K562 (cell line): ENCODE measurements at regions not wholly inside any gene's neighbourhood (a gene's known extent, or its start where the extent isn't known, plus 50 kb on each side); places are given as distances from the start of the nearest gene placed in this dataset.

Experiments
- ATF2 ChIP-seq: sonication (generic); formaldehyde crosslinking; IDR thresholded peaks from 2 replicates; pipeline ENCODE4 v1.8.1; 2022; ENCODE audit warnings: missing genetic modification reagents
- BRCA1 ChIP-seq, 2 experiments: fragments of 450-650 bp in 1 of 2; sonication (generic) in 1 of 2; formaldehyde crosslinking in 1 of 2; IDR thresholded peaks; 2 replicates each; pipeline versions ENCODE4 v1.5.0 to v1.6.1; 2017 to 2020; ENCODE audit warnings: mild to moderate bottlenecking in 1 of 2, missing genetic modification reagents in 1 of 2
- CBFA2T2 ChIP-seq: fragments of 450-650 bp; conservative IDR thresholded peaks from 2 replicates; pipeline ENCODE4 v1.6.1; 2017; ENCODE audit warnings: mild to moderate bottlenecking
- ETV1 ChIP-seq: fragments of 450-650 bp; conservative IDR thresholded peaks from 2 replicates; pipeline ENCODE4 v1.6.1; 2016; ENCODE audit warnings: missing genetic modification characterization, control low read depth, low read depth, missing compliant biosample characterization
- GATAD2A ChIP-seq: fragments of 450-650 bp; IDR thresholded peaks from 2 replicates; pipeline ENCODE4 v1.6.1; 2017
- GATAD2B ChIP-seq: fragments of 450-650 bp; IDR thresholded peaks from 2 replicates; pipeline ENCODE4 v1.6.1; 2017; ENCODE audit warnings: mild to moderate bottlenecking, borderline replicate concordance
- HINFP ChIP-seq: fragments of 450-650 bp; conservative IDR thresholded peaks from 2 replicates; pipeline ENCODE4 v1.6.1; 2016; ENCODE audit warnings: missing genetic modification characterization, low read depth, mild to moderate bottlenecking, control low read depth, missing compliant biosample characterization
- KLF16 ChIP-seq: IDR thresholded peaks from 2 replicates; pipeline ENCODE4 v1.6.1; 2016; ENCODE audit warnings: antibody characterized with exemption
- MEIS2 ChIP-seq: fragments of 450-650 bp; IDR thresholded peaks from 2 replicates; pipeline ENCODE4 v1.6.1; 2014; ENCODE audit warnings: mild to moderate bottlenecking; ENCODE audit not compliant: partially characterized antibody
- MGA ChIP-seq: fragments of 450-650 bp; IDR thresholded peaks from 2 replicates; pipeline ENCODE4 v1.6.1; 2016; ENCODE audit warnings: mild to moderate bottlenecking, moderate library complexity
- PYGO2 ChIP-seq: fragments of 450-650 bp; IDR thresholded peaks from 2 replicates; pipeline ENCODE4 v1.6.1; 2016; ENCODE audit warnings: mild to moderate bottlenecking, missing genetic modification characterization, moderate library complexity, missing compliant biosample characterization
- RBBP5 ChIP-seq: fragments of 200-600 bp; sonication (generic); IDR thresholded peaks from 2 replicates; pipeline ENCODE4 v1.6.1; 2012; ENCODE audit warnings: borderline replicate concordance, mild to moderate bottlenecking, low read length, control low read depth, inconsistent platforms; ENCODE audit not compliant: insufficient read depth, poor library complexity, severe bottlenecking
- TAL1 ChIP-seq: fragments of 450-650 bp; IDR thresholded peaks from 2 replicates; pipeline ENCODE4 v1.6.1; 2016; ENCODE audit warnings: mild to moderate bottlenecking
- TBP ChIP-seq: optimal IDR thresholded peaks from 2 replicates; pipeline ENCODE3; 2011; ENCODE audit warnings: low read depth, low read length, improper control_type of control experiment
- TCF3 ChIP-seq: sonication (generic); formaldehyde crosslinking; IDR thresholded peaks from 2 replicates; pipeline ENCODE4 v1.4.0; 2020; ENCODE audit warnings: mild to moderate bottlenecking, missing genetic modification reagents
- ZNF780A ChIP-seq: fragments of 250-450 bp; sonication (Bioruptor Pico); IDR thresholded peaks from 2 replicates; pipeline ENCODE4 v1.5.0; 2021; ENCODE audit warnings: mild to moderate bottlenecking

- TF ChIP-seq BRCA1 (IDR thresholded peaks at IDR 0.05): no peak
- no peak for TF ChIP-seq BRCA1 (CRISPR knock-in tag; IDR thresholded peaks at IDR 0.05)
- TF ChIP-seq GATAD2B: 0 out of 2 replicates have a peak, but pooled peaks have one; percentile 33
- peak; percentile 49 for TF ChIP-seq TBP
- TF ChIP-seq ATF2 (CRISPR knock-in tag): no peak
- TF ChIP-seq PYGO2 (tag): no peak
- peak; percentile 91 for TF ChIP-seq CBFA2T2
- TF ChIP-seq ZNF780A (CRISPR knock-in tag): no peak
- no peak for TF ChIP-seq ETV1
- TF ChIP-seq GATAD2A: peak; percentile 16; the same call in 1 of the 2 replicates
- TF ChIP-seq RBBP5: peak; percentile 1
- 0 out of 2 replicates have a peak, but pooled peaks have one; percentile 3 for TF ChIP-seq MGA
- peak; percentile 96 for TF ChIP-seq MEIS2
- peak; percentile 96 for TF ChIP-seq TCF3 (CRISPR knock-in tag)
- TF ChIP-seq HINFP (tag): no peak
- peak; percentile 82 for TF ChIP-seq KLF16
- peak; percentile 92 for TF ChIP-seq TAL1
These were observed 167.1 kb upstream of the KCNJ15 start (continued) for GRCh38 chr21:38089763-38090046.
